SU-DHL-6 (cell line): ENCODE measurements at regions not wholly inside any gene's neighbourhood (a gene's known extent, or its start where the extent isn't known, plus 50 kb on each side); places are given as distances from the start of the nearest gene placed in this dataset.
"Not testable (repeated sequence)": the region's sequence is repeated elsewhere in the genome, so short reads cannot be mapped to it uniquely, and the experiment has no call there.

ENCODE experiments used
- H2AFZ ChIP-seq: fragments of 200-600 bp; sonication (generic); 2 replicates; pipeline ENCODE4 v1.6.1; 2014; ENCODE audit warnings: low read depth, mild to moderate bottlenecking, moderate library complexity, mixed read lengths, antibody characterized with exemption, low read length; ENCODE audit not compliant: severe bottlenecking
- H3F3A ChIP-seq: fragments of 200-600 bp; shearing (Covaris generic); 2 replicates; pipeline ENCODE4 v1.6.0; 2016; ENCODE audit warnings: antibody characterized with exemption, mild to moderate bottlenecking; ENCODE audit not compliant: insufficient read depth
- H3K27ac ChIP-seq: fragments of 200-600 bp; sonication (generic); 2 replicates; pipeline ENCODE4 v1.5.1; 2016; ENCODE audit warnings: low read depth, mild to moderate bottlenecking, low read length, moderate library complexity, mixed read lengths
- H3K27me3 ChIP-seq: fragments of 200-600 bp; sonication (generic), shearing (Covaris generic); 2 replicates; pipeline ENCODE4 v1.6.0; 2014; ENCODE audit warnings: mild to moderate bottlenecking, low read length
- H3K36me3 ChIP-seq: fragments of 200-600 bp; sonication (generic); 2 replicates; pipeline ENCODE4 v1.6.1; 2014; ENCODE audit warnings: mild to moderate bottlenecking, low read length, mixed read lengths
- H3K4me2 ChIP-seq: fragments of 300-600, 200-600 bp; shearing (Covaris generic), sonication (generic); 2 replicates; pipeline ENCODE4 v1.6.0; 2014; ENCODE audit warnings: low read length, low read depth, mild to moderate bottlenecking; ENCODE audit not compliant: poor library complexity, severe bottlenecking
- H3K4me3 ChIP-seq: fragments of 200-600 bp; sonication (generic); 2 replicates; pipeline ENCODE4 v1.5.1; 2014; ENCODE audit warnings: antibody characterized with exemption, low read length, mild to moderate bottlenecking, mixed read lengths; ENCODE audit not compliant: insufficient read depth, poor library complexity, severe bottlenecking
- H3K79me2 ChIP-seq: fragments of 200-600 bp; sonication (generic); 2 replicates; pipeline ENCODE4 v1.6.1; 2014; ENCODE audit warnings: mild to moderate bottlenecking, low read length, moderate library complexity; ENCODE audit not compliant: insufficient read depth
- H3K9ac ChIP-seq: fragments of 200-600 bp; sonication (generic); 2 replicates; pipeline ENCODE4 v1.7.0; 2014; ENCODE audit warnings: mild to moderate bottlenecking, low read length
- H3K9me2 ChIP-seq: fragments of 200-600 bp; sonication (generic); replicated peaks from 2 replicates; pipeline ENCODE4 v1.6.1; 2014; ENCODE audit warnings: low read length; ENCODE audit not compliant: insufficient read depth
- H3K9me3 ChIP-seq: fragments of 200-600 bp; sonication (generic); 2 replicates; pipeline ENCODE4 v1.6.1; 2014; ENCODE audit warnings: low read length, mixed read lengths; ENCODE audit not compliant: insufficient read depth
- H4K20me1 ChIP-seq: fragments of 200-600 bp; sonication (generic); 2 replicates; pipeline ENCODE4 v1.6.1; 2014; ENCODE audit warnings: low read depth, mild to moderate bottlenecking, antibody characterized with exemption, low read length, moderate library complexity, mixed read lengths
- CTCF ChIP-seq: fragments of 200-600 bp; sonication (generic); IDR thresholded peaks from one replicate; pipeline ENCODE4 v1.5.1; 2017; ENCODE audit warnings: antibody characterized with exemption, mild to moderate bottlenecking, low read length, moderate library complexity; ENCODE audit not compliant: insufficient read depth, poor library complexity, severe bottlenecking
- EZH2phosphoT487 ChIP-seq: fragments of 200-600 bp; sonication (generic), shearing (Covaris generic); conservative IDR thresholded peaks from 2 replicates; pipeline ENCODE4 v1.6.1; 2018; ENCODE audit warnings: mild to moderate bottlenecking, antibody characterized with exemption, low read length, moderate library complexity, mixed read lengths

- H3K4me2 ChIP-seq: no peak overlapping the region
- H3F3A ChIP-seq: no peaks in the 10 kb centered on the region
- no peaks in the 10 kb centered on the region for H3K36me3 ChIP-seq
- H4K20me1 ChIP-seq: no peaks in the 10 kb centered on the region
- no peak overlapping the region for H3K9ac ChIP-seq
- TF ChIP-seq EZH2phosphoT487 (no peak), CTCF (no peak)
- H3K27ac ChIP-seq: no peak overlapping the region
- H3K27me3 ChIP-seq: no peaks in the 10 kb centered on the region
- no peaks in the 10 kb centered on the region for H3K9me2 ChIP-seq
- H3K79me2 ChIP-seq: no peaks in the 10 kb centered on the region
- no peaks in the 10 kb centered on the region for H3K9me3 ChIP-seq
- no peak overlapping the region for H3K4me3 ChIP-seq
- H2AFZ ChIP-seq: no peak overlapping the region
Measured at GRCh38 chr17:20787281-20787680, 207.8 kb downstream of the CDRT15L2 start.

- Histone ChIP-seq H3K9me2 (no peaks in the 10 kb centered on the region), H2AFZ (no peak overlapping the region), H3K9me3 (no peaks in the 10 kb centered on the region), H3K36me3 (no peaks in the 10 kb centered on the region), H3F3A (no peaks in the 10 kb centered on the region), H3K27ac (no peak overlapping the region), H3K79me2 (no peaks in the 10 kb centered on the region), H3K4me2 (no peak overlapping the region), H3K4me3 (no peak overlapping the region), H3K27me3 (no peaks in the 10 kb centered on the region), H3K9ac (no peak overlapping the region), H4K20me1 (no peaks in the 10 kb centered on the region)
- TF ChIP-seq CTCF: no peak
- no peak for TF ChIP-seq EZH2phosphoT487
Measured at GRCh38 chr17:20791626-20792025, 212.1 kb downstream of the CDRT15L2 start.

- H3F3A ChIP-seq, H3K9me2 ChIP-seq, H3K79me2 ChIP-seq, H3K4me2 ChIP-seq, H3K36me3 ChIP-seq, H3K9me3 ChIP-seq, H4K20me1 ChIP-seq, H2AFZ ChIP-seq, H3K27ac ChIP-seq, H3K4me3 ChIP-seq, H3K9ac ChIP-seq, H3K27me3 ChIP-seq: not testable (repeated sequence)
Measured at GRCh38 chr17:20794532-20794931, 215.0 kb downstream of the CDRT15L2 start.

GRCh38 chr17:20797292-20797691 is 217.8 kb downstream of the CDRT15L2 start:
- Histone ChIP-seq H3K4me2 (no peak overlapping the region), H3K4me3 (no peak overlapping the region), H3F3A (no peaks in the 10 kb centered on the region), H3K27me3 (no peaks in the 10 kb centered on the region), H3K27ac (no peak overlapping the region), H3K9ac (no peak overlapping the region), H4K20me1 (no peaks in the 10 kb centered on the region), H2AFZ (no peak overlapping the region), H3K79me2 (no peaks in the 10 kb centered on the region), H3K9me2 (no peaks in the 10 kb centered on the region), H3K9me3 (no peaks in the 10 kb centered on the region), H3K36me3 (no peaks in the 10 kb centered on the region)
- TF ChIP-seq EZH2phosphoT487 (no peak), CTCF (no peak)
